ENCODE measurements at regions not wholly inside any gene's neighbourhood (a gene's known extent, or its start where the extent isn't known, plus 50 kb on each side); places are given as distances from the start of the nearest gene placed in this dataset.

GRCh38 chr17:13374203-13375143 lies 227.3 kb downstream of the HS3ST3A1 start:
- Mint-ChIP-seq H3K4me1 (no peaks in the 10 kb centered on the region), H3K9me3 (no peaks in the 10 kb centered on the region; the same call in 2 of the 3 replicates), H3K27me3 (ENCODE audit: insufficient read depth, low read depth, poor library complexity) (peaks cover 2% of the 10 kb centered on the region), H3K36me3 (ENCODE audit: low read depth) (no peaks in the 10 kb centered on the region), H3K27ac (no peak overlapping the region), H3K4me3 (no peak overlapping the region)
- H3F3A ChIP-seq (replicated peaks; ENCODE audit: low read depth): no peaks in the 10 kb centered on the region
- no peaks in the 10 kb centered on the region for H3K79me2 ChIP-seq (replicated peaks; ENCODE audit: insufficient read depth)
- H3K27me3 ChIP-seq (ENCODE audit: insufficient read depth): no peaks in the 10 kb centered on the region
- no peak overlapping the region for H3K4me2 ChIP-seq
- no peak overlapping the region for H2AFZ ChIP-seq
- ATAC-seq (no peak), DNase-seq (ENCODE audit: low spot score) (no peak)
- no peak for TF ChIP-seq ZNF331 (CRISPR knock-in tag; IDR thresholded peaks at IDR 0.05; ENCODE audit: low read depth)
- TF ChIP-seq STAT1 (IDR thresholded peaks at IDR 0.05; ENCODE audit: unreplicated experiment): no peak
- TF ChIP-seq EZH2phosphoT487 (IDR thresholded peaks at IDR 0.05; ENCODE audit: unreplicated experiment): no peak
- TF ChIP-seq POLR2AphosphoS5 (IDR thresholded peaks at IDR 0.05; ENCODE audit: low read depth): no peak
- no peak for TF ChIP-seq NANOG (IDR thresholded peaks at IDR 0.05; ENCODE audit: borderline replicate concordance)
- TF ChIP-seq ZNF114 (CRISPR knock-in tag; IDR thresholded peaks at IDR 0.05): no peak
- TF ChIP-seq CREB1 (CRISPR knock-in tag; IDR thresholded peaks at IDR 0.05; ENCODE audit: low read depth): no peak
- no peak for TF ChIP-seq ZNF462 (CRISPR knock-in tag; IDR thresholded peaks at IDR 0.05)
- no peak for TF ChIP-seq CTCF (conservative IDR thresholded peaks at IDR 0.05; ENCODE audit: low read depth in 2 of 2)
- TF ChIP-seq REST (IDR thresholded peaks at IDR 0.05; ENCODE audit: unreplicated experiment): no peak
- no peak for TF ChIP-seq ETS1 (IDR thresholded peaks at IDR 0.05)
- TF ChIP-seq EZH2 (IDR thresholded peaks at IDR 0.05; ENCODE audit: low read depth, unreplicated experiment): no peak
- TF ChIP-seq JUNB (IDR thresholded peaks at IDR 0.05; ENCODE audit: unreplicated experiment): no peak
- no peak overlapping the region for H3K4me3 ChIP-seq
- no peaks in the 10 kb centered on the region for H3K4me1 ChIP-seq (ENCODE audit: insufficient read depth)
- no peaks in the 10 kb centered on the region for H3K36me3 ChIP-seq (ENCODE audit: insufficient read depth)
- no peak overlapping the region for H3K27ac ChIP-seq (ENCODE audit: low read depth)
- peaks cover 22% of the 10 kb centered on the region; the same call in 1 of the 2 replicates for H3K9me2 ChIP-seq (ENCODE audit: insufficient read depth)
- H4K20me1 ChIP-seq (replicated peaks; ENCODE audit: insufficient read depth): no peaks in the 10 kb centered on the region
